ENCODE measurements at regions not wholly inside any gene's neighbourhood (a gene's known extent, or its start where the extent isn't known, plus 50 kb on each side); places are given as distances from the start of the nearest gene placed in this dataset.

DNA sequence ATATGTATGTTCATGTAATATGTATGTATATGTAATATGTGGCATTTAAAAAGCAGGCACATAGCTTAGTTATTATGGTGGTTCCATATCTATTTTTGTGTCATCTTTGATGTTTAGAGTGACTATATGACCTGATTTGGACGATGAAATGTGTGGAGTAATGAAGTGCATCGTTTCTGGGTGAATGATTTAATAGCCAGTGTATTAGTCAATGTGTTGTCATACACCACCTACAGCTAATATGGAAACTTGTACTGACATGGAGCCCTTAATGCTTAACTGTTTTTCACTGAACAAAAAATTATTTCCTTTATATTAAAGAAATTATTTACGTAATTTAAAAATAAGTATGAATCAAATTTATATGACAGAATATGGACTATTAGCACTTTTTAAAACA is 292.3 kb upstream of the FSTL5 start:
- TF ChIP-seq FOXM1 (IDR thresholded peaks at IDR 0.05; ENCODE audit: borderline replicate concordance): no peak
- no peak for TF ChIP-seq BHLHE40 (IDR thresholded peaks at IDR 0.05; ENCODE audit: borderline replicate concordance)
- TF ChIP-seq FOXK2 (IDR thresholded peaks at IDR 0.05): no peak
